ENCODE measurements at regions not wholly inside any gene's neighbourhood (a gene's known extent, or its start where the extent isn't known, plus 50 kb on each side); places are given as distances from the start of the nearest gene placed in this dataset.

DNA sequence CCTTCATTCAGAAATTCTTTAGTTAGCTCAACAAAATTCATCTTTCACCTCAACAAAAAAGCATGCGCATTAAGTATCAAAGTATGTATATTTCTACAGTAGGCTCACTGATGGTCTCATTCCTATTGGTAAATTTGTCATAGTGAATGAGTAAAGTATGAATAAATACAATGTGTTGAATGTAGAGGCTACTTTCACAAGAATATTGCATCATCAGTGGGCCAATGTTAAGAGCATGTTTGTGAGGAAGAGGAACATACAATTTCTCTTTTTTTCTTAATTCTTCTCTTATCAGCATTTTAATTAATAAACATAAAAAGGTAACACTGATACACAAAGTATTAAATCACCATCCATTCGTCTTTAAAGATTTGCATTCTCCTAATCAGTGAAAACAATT, 505.1 kb downstream of the CETN3 start:
- dilution Hi-C loops (cut with HindIII; ENCODE audit: low sequenced_read_pairs, unreplicated experiment), result no loop called here
- ATAC-seq (ENCODE audit: low read depth), result no peak
- CTCF ChIA-PET, result no interaction called here

More for the DNA sequence above, 505.1 kb downstream of the CETN3 start:
- no CpG with 5 or more reads among the region's 2 CpGs for WGBS, 2 experiments (ENCODE audit: extremely low coverage in 2 of 2, insufficient read length in 1 of 2)
- POLR2A ChIA-PET (ENCODE audit: unreplicated experiment), result no interaction called here
- no peaks in the 10 kb centered on the region for H3K9me1 ChIP-seq (ENCODE audit: insufficient read depth, low read length)
- no peak overlapping the region for H2AK5ac ChIP-seq (ENCODE audit: low read depth, low read length)
- no peak overlapping the region for H3K4ac ChIP-seq (ENCODE audit: low read depth, low read length)
- no peak overlapping the region for H3K4me2 ChIP-seq (ENCODE audit: low read depth, low read length)
- H3K27me3 ChIP-seq (ENCODE audit: control insufficient read depth, insufficient read depth, low read length), result no peaks in the 10 kb centered on the region
- H3K9me3 ChIP-seq (ENCODE audit: control insufficient read depth, insufficient read depth, low read length), result no peaks in the 10 kb centered on the region
- no peak overlapping the region for H2AFZ ChIP-seq (replicated peaks; ENCODE audit: low read length, poor library complexity)
- H3K36me3 ChIP-seq (ENCODE audit: control insufficient read depth, insufficient read depth, low read length), result no peaks in the 10 kb centered on the region
- TF ChIP-seq RFX5 (IDR thresholded peaks at IDR 0.05; ENCODE audit: low read depth, low read length) (no peak), MAZ (IDR thresholded peaks at IDR 0.05; ENCODE audit: borderline replicate concordance, low read depth, low read length) (no peak), CEBPB (IDR thresholded peaks at IDR 0.05; ENCODE audit: low read depth, low read length) (peak; percentile 44; the same call in 1 of the 2 replicates), POLR2A (IDR thresholded peaks at IDR 0.05; ENCODE audit: low read depth, low read length) (no peak), RCOR1 (IDR thresholded peaks at IDR 0.05; ENCODE audit: insufficient replicate concordance, low read length) (no peak)
- TF ChIP-seq, protein P1, sequence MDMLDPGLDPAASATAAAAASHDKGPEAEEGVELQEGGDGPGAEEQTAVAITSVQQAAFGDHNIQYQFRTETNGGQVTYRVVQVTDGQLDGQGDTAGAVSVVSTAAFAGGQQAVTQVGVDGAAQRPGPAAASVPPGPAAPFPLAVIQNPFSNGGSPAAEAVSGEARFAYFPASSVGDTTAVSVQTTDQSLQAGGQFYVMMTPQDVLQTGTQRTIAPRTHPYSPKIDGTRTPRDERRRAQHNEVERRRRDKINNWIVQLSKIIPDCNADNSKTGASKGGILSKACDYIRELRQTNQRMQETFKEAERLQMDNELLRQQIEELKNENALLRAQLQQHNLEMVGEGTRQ (IDR thresholded peaks at IDR 0.05; ENCODE audit: low read depth, low read length), result no peak
- H3K27ac ChIP-seq (ENCODE audit: insufficient read depth, low read length), result no peak overlapping the region
- H2BK5ac ChIP-seq (ENCODE audit: low read depth, low read length, poor library complexity, severe bottlenecking), result no peak overlapping the region
- in situ Hi-C loops (cut with MboI; ENCODE audit: low sequenced_read_pairs) (no loop called here), intact Hi-C loops (cut with micrococcal nuclease) (no loop called here)
- H2BK20ac ChIP-seq (ENCODE audit: low read depth, low read length), result no peak overlapping the region
- H4K20me1 ChIP-seq (ENCODE audit: insufficient read depth, low read length), result no peaks in the 10 kb centered on the region
- H2BK15ac ChIP-seq (ENCODE audit: low read depth, low read length), result no peak overlapping the region
- no peak overlapping the region for H3K56ac ChIP-seq (ENCODE audit: extremely low read depth, insufficient read depth, low read length)
- H3K4me3 ChIP-seq (ENCODE audit: insufficient read depth, low read depth, low read length), result no peak overlapping the region
- DNase-seq, result no peak
- no peak overlapping the region for H2BK120ac ChIP-seq (ENCODE audit: low read depth, low read length)
- H3K79me1 ChIP-seq (ENCODE audit: low read depth in 1 of 2, low read length in 2 of 2), result no peaks in the 10 kb centered on the region
- H3K9ac ChIP-seq (ENCODE audit: low read depth, low read length), result no peak overlapping the region
- no peak overlapping the region for H4K8ac ChIP-seq (ENCODE audit: low read depth in 2 of 2, low read length in 2 of 2)
- no TSS peak for BruUV-seq (replicated peaks)
- no peak overlapping the region for H4K91ac ChIP-seq (ENCODE audit: insufficient read depth, low read depth, low read length)
- no peak overlapping the region for H4K5ac ChIP-seq (ENCODE audit: low read depth, low read length)
- H3K23ac ChIP-seq (ENCODE audit: low read depth, low read length), result no peak overlapping the region
- no peak overlapping the region for H2AK9ac ChIP-seq (replicated peaks; ENCODE audit: low read depth, low read length, poor library complexity)
- no peak overlapping the region for H3K14ac ChIP-seq (replicated peaks; ENCODE audit: low read depth, low read length)
- no peak overlapping the region for H3K18ac ChIP-seq (ENCODE audit: low read depth, low read length)
- H3K4me1 ChIP-seq (ENCODE audit: control insufficient read depth, insufficient read depth, low read length), result no peaks in the 10 kb centered on the region
